WTC11 (cell line): ENCODE measurements at regions not wholly inside any gene's neighbourhood (a gene's known extent, or its start where the extent isn't known, plus 50 kb on each side); places are given as distances from the start of the nearest gene placed in this dataset.

Experiments
- CTCF ChIP-seq: fragments of 200-600 bp; IDR thresholded peaks from 2 replicates; pipeline ENCODE4 v1.8.0; 2022; ENCODE audit warnings: antibody characterized with exemption
- ELF4 ChIP-seq: sonication (generic); formaldehyde crosslinking; IDR thresholded peaks from 2 replicates; pipeline ENCODE4 v1.8.1; 2022; ENCODE audit warnings: low read depth, mild to moderate bottlenecking, moderate library complexity, missing genetic modification reagents
- FOXP4 ChIP-seq: sonication (generic); formaldehyde crosslinking; IDR thresholded peaks from 2 replicates; pipeline ENCODE4 v1.8.0; 2022; ENCODE audit warnings: mild to moderate bottlenecking, missing genetic modification reagents
- HMGA2 ChIP-seq: fragments of 250-450 bp; sonication (Bioruptor Pico); IDR thresholded peaks from 2 replicates; pipeline ENCODE4 v1.4.0; 2021; ENCODE audit warnings: mild to moderate bottlenecking, moderate library complexity
- HMGXB4 ChIP-seq: sonication (generic); formaldehyde crosslinking; IDR thresholded peaks from 2 replicates; pipeline ENCODE4 v1.8.1; 2023; ENCODE audit warnings: mild to moderate bottlenecking, moderate library complexity, missing genetic modification reagents
- IRF2 ChIP-seq: sonication (generic); formaldehyde crosslinking; IDR thresholded peaks from 2 replicates; pipeline ENCODE4 v1.8.0; 2022; ENCODE audit warnings: low read depth, missing genetic modification reagents, borderline replicate concordance
- JUN ChIP-seq: sonication (generic); formaldehyde crosslinking; IDR thresholded peaks from 2 replicates; pipeline ENCODE4 v1.8.0; 2023; ENCODE audit warnings: mild to moderate bottlenecking, missing genetic modification reagents
- MAX ChIP-seq: sonication (generic); formaldehyde crosslinking; IDR thresholded peaks from 2 replicates; pipeline ENCODE4 v1.8.0; 2022; ENCODE audit warnings: mild to moderate bottlenecking, missing genetic modification reagents
- NFE2L1 ChIP-seq: sonication (generic); formaldehyde crosslinking; IDR thresholded peaks from 2 replicates; pipeline ENCODE4 v1.8.1; 2023; ENCODE audit warnings: missing genetic modification reagents
- NR1H2 ChIP-seq: sonication (generic); formaldehyde crosslinking; IDR thresholded peaks from 2 replicates; pipeline ENCODE4 v1.9.0; 2021; ENCODE audit warnings: mild to moderate bottlenecking, moderate library complexity, missing genetic modification reagents
- TEAD4 ChIP-seq: sonication (generic); formaldehyde crosslinking; IDR thresholded peaks from 2 replicates; pipeline ENCODE4 v1.8.0; 2022; ENCODE audit warnings: mild to moderate bottlenecking, missing genetic modification reagents
- ZNF232 ChIP-seq: sonication (generic); formaldehyde crosslinking; IDR thresholded peaks from 2 replicates; pipeline ENCODE4 v1.8.0; 2022; ENCODE audit warnings: mild to moderate bottlenecking, missing genetic modification reagents

GRCh38 chr2:234304950-234305349 is 191.9 kb downstream of the ARL4C start:
- TF ChIP-seq CTCF (no peak), JUN (no peak), TEAD4 (CRISPR knock-in tag) (no peak), NR1H2 (CRISPR knock-in tag) (no peak), NFE2L1 (CRISPR knock-in tag) (no peak), HMGA2 (no peak), ZNF232 (CRISPR knock-in tag) (no peak), IRF2 (no peak), ELF4 (no peak), FOXP4 (CRISPR knock-in tag) (no peak), MAX (CRISPR knock-in tag) (peak; percentile 50; the same call in 1 of the 2 replicates), HMGXB4 (CRISPR knock-in tag) (no peak)
